ENCODE measurements at regions not wholly inside any gene's neighbourhood (a gene's known extent, or its start where the extent isn't known, plus 50 kb on each side); places are given as distances from the start of the nearest gene placed in this dataset.
"Not testable (repeated sequence)": the region's sequence is repeated elsewhere in the genome, so short reads cannot be mapped to it uniquely, and the experiment has no call there.

DNA sequence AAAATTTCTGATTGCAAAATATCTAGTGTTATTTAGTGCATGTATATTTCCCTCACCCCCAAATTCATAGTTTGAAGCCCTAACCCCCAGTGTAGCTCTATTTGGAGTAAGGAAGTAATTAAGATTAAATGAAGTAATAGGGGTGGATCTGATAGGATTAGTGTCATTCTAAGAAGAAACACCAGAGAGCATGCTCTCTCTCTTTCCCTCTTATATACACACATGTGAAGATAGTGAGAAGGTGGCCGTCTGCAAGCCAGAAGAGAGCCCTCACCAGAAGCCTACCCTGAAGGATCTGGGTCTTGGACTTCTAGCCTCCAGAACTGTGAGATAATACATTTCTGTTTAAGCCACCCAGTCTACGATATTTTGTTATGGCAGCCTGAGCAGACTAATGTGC is 120.3 kb downstream of the TMEM30B start:
- no peak for DNase-seq (ENCODE audit: low spot score)

DNA sequence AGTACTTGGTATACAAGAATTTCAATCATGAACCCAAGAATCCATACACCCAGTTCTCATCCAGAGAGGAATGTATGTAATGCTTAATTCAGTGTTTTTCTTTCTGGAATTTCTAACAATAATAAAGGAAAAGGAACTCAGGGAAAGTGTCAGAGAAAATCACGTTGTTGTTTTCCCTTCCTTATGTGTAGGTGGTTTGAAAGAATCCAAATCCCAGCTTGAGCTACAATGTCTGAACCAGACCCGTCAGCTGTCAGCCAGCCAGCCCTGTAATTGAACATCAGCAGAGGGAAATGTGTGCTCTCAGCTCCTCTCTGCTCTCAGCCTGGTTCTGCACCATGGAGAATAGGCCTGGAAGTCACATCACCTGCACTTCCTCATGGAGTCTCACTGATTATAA is 126.5 kb downstream of the TMEM30B start:
- no peak for DNase-seq (ENCODE audit: low spot score)

DNA sequence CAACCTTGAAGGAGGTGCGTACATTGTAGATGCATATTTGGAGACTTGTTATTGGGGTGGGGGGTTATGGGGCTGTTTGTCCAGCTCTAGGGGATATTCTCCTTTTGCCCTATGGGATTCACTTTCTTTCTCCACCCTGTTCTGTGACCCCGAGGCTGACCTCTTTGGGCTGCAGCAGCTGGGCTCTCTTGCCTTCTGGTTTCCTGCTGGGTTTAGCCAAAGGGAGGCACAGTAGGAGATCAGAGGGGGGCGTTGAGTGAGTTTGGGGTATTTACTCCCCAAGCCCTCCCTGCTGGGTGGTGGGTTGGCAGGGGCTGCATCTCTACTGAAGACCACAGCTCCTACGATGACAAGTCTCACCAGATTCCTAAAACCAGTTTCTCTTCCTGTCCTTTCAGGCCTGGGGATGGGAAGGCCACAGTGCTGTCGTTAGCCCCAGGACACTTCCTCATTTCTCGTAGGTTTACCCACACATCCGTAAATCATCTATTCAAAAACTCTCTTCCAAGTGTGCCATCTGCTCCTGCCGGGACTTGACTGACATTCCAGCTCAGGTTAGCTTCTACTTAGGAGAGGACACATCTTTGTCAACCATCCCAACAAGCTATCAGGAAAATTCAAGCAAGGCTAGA is 127.1 kb downstream of the TMEM30B start:
- DNase-seq (ENCODE audit: low spot score) = no peak

DNA sequence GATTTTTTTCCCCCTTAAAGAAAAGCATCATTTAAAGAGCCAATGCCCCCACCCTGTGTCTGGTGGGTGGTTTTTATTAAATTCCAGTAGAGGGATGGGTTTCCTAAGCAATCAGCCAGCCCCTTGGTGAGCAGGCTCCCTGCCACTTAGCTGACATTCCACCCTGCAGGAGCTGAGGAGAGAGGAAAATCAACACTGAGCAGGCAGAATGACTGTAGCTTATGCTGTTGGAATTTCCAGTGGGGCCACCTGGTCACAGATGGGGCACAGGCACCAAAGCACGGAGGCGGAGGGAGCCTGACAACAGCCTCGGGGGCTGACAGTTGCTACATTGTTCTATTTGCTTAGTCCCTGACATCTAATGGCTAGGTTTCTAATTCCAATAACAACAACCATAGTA is 127.7 kb downstream of the TMEM30B start:
- DNase-seq (ENCODE audit: low spot score) = no peak

DNA sequence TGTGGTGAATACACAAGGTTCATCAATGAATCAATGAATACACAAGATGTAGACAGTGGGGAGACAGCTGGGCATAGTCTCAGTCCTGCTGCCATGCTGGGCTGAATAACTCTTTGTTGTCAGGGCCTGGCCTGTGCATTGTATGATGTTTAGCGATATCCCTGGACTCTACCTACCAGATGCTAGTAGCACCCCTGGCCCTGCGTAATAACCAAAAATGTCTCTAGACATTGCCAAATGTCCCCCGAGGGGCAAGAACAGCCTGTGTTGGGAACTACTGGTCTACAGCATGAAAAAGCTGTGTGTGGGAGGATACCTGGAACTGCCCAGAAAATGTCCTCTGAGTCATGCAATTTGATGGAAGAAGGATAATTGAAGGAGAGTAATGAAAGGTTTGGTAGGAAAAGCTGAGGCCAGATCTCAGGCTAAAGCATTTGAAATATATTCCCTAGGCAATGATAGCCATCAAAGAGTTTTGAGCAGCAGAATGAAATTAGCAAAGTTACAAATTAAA is 128.2 kb downstream of the TMEM30B start:
- DNase-seq (ENCODE audit: low spot score) = no peak

DNA sequence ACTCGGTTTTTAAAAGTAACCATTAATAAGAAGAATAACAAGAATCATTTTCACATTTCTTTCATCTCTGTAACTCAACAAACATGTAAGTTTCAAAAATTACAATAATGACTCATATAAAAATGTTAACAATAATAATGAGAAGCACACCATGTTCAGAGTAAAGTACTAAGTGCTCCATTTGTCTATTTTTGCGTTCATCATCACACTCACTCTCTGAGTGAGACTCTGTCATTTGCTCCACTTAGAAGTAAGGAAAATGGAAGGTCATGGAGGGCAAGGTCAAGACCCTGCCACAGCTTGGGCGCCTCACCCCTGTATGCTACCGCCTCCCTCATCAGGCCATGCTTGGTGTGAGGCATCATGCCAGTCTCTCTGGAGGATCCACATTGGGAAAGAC is 129.9 kb downstream of the TMEM30B start:
- DNase-seq (ENCODE audit: low spot score) = no peak

DNA sequence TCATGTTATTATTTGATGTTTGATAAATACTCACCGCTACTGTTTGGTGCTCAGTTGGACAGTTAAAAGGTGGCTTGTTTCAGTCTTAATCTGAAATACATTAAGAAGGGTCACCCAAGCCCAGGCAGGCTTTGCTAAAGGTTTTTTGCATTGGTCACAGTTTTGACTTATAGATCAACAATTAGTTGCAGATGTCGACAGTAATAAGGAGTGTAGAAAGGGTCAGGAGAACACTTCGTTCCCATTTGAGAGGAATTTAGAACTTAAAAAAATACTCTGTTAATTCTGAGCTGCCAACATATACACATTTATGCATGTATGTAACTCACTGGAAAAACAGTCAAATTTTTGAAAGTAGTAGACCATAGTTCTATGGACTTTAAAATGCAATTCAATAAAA is 130.3 kb downstream of the TMEM30B start:
- no peak for DNase-seq (ENCODE audit: low spot score)

DNA sequence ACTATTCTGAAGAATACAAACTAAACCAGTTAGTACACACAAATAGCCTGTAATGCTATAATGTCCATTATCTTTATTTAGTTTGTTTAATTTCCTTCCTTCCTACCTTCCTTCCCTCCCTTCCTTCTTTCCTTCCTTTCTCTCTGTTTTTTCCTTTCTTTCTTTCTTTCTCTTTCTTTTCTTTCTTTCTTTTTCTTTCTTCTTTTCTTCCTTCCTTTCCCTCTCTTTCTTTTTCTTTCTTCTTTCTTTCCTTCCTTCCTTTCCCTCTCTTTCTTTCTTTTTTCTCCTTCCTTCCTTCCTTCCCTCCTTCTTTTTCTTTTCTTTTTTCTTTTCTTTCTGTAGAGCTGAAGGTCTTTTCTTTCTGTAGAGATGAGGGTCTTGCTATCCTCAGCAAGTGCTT is 131.2 kb downstream of the TMEM30B start:
- no peak for DNase-seq (ENCODE audit: low spot score)

DNA sequence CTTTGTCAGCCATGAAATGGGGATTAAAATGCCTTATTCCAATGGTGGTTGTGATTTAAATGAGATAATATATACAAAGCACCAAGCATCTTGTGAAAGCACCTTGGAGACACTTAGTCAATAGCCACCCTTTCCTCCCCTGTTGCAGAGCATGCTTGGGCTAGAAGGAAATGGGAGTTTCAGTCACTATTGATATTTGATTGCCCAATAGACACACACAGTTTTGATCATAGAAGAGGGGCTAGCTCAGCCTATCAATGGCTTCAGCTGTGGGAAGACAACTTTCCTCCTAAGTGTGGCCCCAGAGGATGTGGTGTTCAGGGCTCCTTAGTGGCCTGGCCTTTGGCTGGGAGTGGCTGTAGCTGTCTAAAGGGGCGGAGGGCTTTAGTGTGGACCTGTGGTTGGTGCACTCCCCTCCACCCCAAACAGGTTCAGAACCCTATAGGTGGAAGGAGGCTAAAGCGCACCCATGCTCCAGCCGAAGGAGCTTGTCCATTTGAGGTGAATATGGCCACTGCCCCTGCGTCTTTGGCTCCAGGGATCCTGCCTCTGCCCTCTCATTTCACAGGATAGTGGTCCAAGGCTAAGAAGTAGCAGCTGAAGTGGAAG is 132.3 kb downstream of the TMEM30B start:
- no peak for DNase-seq (ENCODE audit: low spot score)

DNA sequence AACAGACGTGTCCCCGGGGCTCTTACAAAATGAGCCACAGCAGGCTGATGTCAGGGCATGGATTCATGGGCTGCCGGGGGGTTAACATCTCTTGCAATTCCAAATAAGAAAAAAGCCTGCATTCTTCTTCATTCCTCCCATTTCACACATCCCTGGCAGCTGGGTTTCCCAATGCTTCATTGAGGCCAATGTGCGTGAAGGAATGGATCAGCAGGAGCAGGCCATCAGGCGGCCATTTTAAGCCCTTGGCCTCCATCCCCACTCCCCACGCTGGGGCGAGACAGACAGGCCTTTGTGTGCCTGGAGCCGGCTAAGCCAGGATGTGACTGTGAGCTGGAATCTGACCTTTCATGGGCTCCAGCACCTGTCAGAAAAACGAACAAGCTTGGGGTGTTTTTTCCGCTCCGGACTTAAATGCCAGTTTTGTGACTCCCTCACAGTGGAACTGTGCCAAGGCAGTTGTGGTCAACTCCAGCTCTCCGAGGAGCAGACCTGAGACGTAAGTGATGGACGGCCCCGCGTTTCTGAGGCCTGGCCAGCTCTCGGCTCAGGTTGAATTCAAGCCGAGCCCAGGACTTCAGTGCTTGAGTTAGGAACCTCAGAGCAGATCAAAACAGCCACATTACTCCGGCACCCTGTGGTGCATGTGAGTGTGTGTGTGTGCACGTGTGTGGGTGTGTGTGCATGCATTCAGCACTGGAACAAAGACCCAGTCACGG is 133.1 kb downstream of the TMEM30B start:
- DNase-seq (ENCODE audit: low spot score) = no peak

DNA sequence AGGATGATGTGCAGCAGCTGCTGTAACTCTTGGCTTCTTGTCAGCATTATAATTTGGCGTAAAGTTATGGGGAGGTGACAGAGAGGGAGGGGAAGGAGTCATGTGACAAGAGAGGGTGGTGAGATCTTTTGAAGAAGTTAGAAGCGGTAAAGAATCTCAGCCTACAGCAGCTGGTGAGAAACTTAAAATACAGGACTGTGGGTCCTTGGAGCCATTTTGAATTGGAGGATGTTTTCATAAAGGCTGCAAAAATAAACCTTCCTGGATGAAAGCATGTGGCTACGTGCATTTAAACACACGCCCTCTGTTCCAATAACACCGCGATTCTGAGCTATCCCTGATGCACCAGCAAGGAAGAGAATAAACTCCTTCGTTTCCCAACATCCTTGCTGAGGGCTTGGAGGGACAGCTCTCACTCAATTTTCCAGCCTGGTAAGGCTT is 133.7 kb downstream of the TMEM30B start:
- DNase-seq (ENCODE audit: low spot score) = no peak

DNA sequence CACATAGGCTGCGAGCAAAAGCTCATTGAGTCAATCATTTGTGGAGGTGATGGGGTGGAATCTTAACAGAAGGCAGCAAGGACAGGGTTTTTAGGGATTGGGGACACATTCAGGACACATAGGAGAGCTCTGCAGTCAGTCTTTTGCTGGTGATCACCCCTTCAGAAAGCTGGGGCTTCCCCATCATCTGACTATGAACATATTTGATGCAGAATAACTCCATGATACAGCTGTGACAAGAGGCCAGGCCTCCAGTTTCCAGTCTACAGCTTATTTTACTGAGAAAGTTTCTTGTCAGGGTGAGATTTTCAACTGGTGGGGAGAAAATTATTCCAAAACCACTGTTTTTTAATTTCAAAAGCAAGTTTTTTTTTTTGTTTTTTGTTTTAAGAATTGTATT is 134.2 kb downstream of the TMEM30B start:
- DNase-seq (ENCODE audit: low spot score) = no peak

DNA sequence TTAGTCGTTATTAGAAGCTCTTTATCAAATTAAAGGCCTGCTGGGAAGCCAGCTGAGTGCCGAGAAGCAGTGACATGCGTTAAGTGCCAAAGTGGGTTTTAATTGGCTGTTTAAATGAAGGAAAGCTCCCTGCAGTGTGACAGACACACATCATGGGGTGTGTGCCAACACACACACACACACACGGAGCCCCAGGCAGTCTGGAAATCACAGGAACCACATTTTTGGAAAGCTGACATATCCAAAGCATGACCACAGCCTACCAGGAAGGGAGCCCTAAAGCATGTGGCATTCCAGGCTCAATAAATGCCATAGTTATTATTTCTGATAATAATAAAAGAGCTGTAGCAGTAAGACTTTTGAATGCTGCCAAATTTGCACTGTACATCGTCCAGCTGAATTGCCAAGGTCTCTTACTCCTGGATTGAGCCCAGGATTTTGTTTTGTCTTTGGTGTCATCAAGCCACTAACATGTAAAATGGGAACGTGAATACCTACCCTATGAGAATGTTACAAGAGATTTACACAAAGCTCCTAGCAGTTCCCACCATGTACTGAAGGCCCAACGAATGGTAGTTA is 135.1 kb downstream of the TMEM30B start:
- DNase-seq (ENCODE audit: low spot score) = no peak

DNA sequence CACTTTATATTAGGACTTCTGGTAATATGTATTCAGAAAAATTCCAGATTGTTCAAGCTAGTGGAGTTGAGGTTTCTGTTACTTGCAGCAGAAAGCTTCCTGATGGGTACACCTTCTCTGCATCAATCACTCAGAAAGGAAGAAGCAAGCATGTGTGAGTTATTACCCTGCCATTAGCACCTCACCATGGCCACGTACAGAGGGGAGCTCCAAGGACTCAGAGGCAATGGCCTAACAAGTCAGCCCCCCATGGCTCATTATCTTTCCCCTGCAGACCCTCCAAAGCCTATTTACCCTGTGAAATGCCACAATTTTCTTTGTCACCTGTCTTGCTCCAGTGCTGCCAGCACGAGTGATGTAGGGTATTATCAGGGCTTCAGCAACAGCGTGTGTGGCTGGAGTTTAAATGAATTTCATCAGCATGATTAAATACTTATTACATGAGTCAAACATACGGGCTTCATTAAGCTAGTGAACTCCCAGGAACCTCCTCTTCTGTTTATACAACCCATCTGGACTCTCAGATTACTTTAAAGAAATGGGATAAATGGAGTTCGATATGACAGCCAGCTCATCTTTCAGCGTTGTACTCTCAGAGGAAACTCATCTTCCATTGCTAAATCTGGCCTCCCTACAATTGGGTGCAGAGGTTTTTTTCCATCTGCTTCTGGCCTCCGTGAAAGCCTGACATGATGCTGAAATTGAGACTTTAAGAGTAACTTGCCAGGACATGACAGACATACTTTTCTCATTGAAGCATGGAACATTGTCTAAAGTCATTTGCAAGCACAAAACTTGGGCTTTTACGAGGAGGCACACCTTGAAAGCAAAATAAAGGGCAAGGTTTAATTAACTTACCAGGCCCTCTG is 135.9 kb downstream of the TMEM30B start:
- no peak for DNase-seq (ENCODE audit: low spot score)

DNA sequence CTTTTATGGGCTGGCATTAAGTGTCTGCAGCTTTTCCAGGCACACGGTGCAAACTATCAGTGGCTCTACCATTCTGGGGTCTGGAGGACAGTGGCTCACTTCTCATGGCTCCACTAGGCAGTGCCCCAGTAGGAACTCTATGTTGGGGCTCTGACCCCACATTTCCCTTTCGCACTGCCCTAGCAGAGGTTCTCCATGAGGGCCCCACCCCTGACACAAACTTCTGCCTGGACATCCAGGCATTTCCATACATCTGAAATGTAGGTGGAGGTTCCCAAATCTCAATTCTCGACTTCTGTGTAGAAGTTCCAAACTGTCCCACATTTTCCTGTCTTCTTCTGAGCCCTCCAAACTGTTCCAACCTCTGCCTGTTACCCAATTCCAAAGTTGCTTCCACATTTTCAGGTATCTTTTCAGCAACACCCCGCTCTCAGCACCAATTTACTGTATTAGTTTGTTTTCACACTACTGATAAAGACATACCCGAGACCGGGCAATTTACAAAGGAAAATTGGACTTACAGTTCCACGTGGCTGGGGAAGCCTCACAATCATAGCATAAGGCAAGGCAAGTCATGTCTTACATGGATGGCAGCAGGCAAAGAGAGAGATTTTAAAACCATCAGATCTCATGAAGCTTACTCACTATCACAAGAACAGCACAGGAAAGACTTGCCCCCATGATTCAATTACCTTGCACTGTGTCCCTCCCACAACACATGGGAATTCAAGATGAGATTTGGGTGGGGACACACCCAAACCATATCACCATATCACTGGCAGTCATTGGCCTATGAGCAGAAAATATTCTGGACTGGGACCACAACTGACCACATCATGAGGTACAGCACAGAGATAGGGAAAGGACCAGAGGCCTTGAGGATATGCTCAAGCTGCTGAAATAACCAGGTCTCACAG is 136.8 kb downstream of the TMEM30B start:
- DNase-seq (ENCODE audit: low spot score) = not testable (repeated sequence)

DNA sequence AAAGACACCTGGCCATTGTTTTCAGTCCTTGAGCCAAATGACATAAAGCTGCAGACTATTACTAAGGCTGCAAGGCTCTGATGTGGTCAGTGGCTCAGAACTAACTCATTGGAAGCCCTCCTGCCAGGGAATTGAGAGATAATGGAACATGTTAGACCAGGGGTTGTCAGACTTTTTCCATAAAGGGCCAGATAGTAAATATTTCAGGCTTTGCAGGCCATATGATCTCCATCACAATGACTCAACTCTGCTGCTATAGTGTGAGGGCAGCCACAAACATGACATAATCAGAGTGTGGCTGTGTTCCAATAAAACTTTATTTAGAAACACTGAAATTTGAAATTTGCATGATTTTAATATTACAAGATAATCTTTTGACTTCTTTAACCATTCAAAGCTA is 140.3 kb downstream of the TMEM30B start:
- DNase-seq (ENCODE audit: low spot score) = no peak

DNA sequence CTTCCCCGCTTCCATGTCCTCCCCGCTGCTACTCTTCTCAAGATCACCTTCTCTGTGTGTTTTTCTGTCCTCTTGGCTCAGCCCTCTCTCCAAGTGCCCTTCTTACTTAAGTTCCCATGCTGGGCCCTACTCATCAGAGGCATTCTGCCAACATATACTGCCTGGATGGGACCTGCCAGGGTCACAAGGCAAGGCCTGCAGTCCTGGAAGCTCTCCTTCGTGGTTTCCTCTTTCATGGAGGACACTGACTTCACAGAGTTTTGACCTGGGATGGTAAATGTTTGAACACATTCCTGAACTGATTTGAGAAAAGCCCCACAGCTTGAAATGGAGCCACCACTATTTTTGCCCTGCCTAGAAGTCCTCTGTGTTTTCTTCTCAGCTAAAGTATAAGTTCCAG is 140.9 kb downstream of the TMEM30B start:
- DNase-seq (ENCODE audit: low spot score) = no peak

DNA sequence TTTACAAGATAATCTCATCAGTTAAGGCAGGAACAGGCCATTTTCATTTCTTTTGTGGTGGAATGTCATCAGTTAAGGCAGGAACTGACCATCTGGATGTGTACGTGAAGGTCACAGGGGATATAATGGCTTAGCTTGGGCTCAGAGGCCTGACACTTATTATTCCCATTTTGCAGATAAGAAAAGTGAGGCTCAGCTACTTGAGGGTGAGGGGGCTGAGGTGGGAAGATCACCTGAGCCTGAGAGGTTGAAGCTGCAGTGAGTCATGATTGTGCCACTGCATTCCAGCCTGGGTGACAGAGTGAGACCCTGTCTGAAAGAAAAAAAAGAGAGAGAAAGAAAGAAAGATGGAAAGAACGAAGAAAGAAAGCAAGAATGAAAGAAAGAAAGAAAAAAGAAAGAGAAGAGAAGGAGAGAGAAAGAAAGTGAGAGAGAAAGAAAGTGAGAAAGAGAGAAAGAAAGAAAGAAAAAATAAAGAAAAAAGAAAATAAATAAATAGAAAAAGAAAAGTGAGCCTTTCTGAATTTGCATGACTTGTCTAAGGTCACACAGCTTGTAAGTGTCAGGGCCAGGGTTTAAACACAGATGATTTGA is 142.0 kb downstream of the TMEM30B start:
- DNase-seq (ENCODE audit: low spot score) = no peak

DNA sequence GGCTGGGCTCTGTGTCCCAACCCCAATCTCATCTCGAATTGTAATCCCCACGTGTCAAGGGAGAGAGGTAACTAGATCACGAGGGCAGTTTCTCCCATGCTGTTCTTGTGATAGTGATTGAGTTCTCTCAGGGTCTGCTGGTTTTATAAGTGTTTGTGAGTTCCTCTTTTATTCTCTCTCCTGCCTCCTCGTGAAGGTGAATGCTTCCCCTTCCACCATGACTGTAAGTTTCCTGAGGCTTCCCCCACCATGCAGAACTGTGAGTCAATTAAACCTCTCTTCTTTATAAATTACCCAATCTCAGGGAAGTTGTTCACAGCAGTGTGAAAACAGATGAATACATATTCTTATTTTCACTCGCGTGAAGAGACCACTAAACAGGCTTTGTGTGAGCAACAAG is 148.2 kb downstream of the TMEM30B start:
- DNase-seq (ENCODE audit: low spot score) = no peak

DNA sequence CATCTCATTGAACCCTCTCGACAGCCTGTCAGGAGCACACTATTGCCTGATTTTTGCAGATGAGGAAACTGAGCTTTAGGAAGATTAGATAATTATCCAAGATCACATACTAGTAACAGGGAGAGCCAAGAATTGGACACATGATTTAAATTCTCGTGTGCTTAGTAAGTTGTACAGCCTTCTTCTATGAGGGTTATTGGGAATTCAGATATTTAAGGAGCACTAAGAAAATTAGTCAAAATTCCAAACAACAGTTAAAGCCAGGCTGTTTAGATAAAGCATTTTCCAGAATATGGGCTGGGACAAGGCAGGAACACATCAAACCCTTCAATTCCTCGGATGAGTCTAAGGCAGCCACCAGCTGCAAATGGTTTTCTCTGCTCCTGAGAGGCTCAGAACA is 148.8 kb downstream of the TMEM30B start:
- no peak for DNase-seq (ENCODE audit: low spot score)
